COR-L47 (cell line): ENCODE measurements at regions not wholly inside any gene's neighbourhood (a gene's known extent, or its start where the extent isn't known, plus 50 kb on each side); places are given as distances from the start of the nearest gene placed in this dataset.
"Not testable (repeated sequence)": the region's sequence is repeated elsewhere in the genome, so short reads cannot be mapped to it uniquely, and the experiment has no call there.

Experiments used
- DNase-seq: peaks from one replicate; lab custom pipeline; 2025; lab: John Stamatoyannopoulos, UW

GRCh38 chr2:35814597-35814996, 541.0 kb upstream of the CRIM1 start:
- DNase-seq: not testable (repeated sequence)

DNA sequence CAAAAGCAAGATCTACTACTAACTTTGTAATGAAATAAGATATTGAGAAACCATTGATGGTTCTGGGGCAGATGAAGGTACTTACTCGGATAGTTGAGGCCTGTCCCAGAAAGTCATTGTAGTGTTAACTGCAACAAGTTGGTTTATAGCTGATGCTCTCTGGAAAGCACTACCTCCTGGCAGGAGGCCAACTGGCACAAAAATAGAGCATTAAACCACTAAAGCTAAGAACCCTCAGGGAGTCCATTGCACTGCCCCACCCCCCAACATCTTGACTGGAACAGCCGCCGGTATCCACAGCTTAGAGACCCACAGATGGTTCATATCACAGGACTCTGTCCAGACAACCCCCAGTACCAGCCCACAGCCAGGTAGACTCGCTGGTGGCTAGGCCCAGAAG, 552.5 kb upstream of the CRIM1 start:
- peak; percentile 23 for DNase-seq

GRCh38 chr2:35794796-35795450, 560.7 kb upstream of the CRIM1 start:
- no peak for DNase-seq

- no peak for DNase-seq
These were observed 565.3 kb upstream of the CRIM1 start for GRCh38 chr2:35790292-35790691.

DNA sequence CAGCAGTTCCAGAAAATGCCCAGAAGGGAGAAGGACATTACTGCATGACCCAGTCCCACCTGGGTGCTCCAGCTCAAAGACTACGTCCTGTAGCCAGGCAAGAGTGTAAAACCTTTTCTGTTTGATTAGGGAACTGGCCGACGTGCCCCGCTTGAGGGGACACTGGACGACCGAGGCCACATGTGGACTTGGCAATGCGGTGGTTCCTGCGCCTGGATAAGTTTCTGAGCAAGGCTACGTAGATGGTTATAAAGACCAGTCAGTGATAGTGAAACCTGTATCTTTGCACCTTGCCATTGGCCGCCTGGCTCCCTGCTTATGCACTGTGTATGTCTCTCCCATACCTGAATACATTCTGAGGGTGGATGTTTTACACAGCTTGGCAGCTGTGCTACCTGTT, 567.0 kb upstream of the CRIM1 start:
- no peak for DNase-seq

DNA sequence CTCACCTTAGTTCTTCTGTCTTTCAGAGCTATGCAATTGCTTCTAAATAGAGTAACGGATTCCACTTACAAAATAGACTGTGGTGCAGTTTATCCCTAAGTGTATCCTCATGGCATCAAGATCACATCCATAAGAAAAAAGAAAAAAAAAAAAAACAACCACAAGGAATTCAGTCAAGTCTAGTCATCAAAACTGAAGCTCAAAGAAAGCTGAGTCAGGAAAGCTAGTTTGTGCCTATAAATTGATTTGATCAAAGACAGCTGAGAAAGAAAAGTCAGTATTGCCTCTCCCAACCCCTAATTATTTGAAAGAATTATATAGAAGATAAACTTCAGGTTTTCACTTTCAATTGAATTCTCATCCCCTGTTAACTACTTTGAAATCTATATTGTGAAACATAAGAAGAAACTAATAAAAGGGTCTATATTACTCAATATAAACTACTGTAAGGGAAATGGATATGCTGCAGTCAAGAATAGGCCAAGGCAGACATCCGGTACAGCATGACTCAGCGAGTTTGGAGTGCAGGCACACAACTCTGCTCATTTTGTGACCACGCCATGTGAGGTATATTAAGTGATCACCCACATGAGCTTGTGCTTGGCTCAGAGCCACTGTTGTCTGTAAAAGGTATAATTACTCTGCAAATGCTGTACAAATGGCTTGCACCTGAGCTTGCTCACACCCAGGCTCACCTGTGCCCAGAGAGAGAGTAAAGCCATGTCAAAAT, 568.1 kb upstream of the CRIM1 start:
- no peak for DNase-seq

GRCh38 chr2:35785564-35785963, 570.0 kb upstream of the CRIM1 start:
- DNase-seq: no peak

- no peak for DNase-seq
These were observed 570.8 kb upstream of the CRIM1 start for GRCh38 chr2:35784777-35785176.

DNA sequence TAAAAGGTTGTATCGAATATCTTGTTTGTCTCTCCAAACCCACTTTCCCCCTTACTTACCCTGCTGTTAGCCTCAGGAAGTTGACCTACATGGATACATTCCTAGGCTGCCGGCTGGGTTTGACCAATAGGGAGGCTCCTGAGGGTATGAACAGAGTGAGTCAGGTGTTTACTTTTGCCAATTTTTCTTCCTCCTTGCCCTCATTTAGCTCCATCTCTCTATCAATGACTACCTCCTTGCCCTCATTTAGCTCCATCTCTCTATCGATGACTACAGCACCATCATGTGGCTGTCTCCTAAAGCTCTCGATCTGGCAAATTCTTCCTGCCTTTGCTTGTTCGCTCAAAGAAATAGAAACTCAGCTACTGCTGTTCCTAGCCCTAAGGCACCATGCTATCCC, 571.9 kb upstream of the CRIM1 start:
- DNase-seq: no peak

DNA sequence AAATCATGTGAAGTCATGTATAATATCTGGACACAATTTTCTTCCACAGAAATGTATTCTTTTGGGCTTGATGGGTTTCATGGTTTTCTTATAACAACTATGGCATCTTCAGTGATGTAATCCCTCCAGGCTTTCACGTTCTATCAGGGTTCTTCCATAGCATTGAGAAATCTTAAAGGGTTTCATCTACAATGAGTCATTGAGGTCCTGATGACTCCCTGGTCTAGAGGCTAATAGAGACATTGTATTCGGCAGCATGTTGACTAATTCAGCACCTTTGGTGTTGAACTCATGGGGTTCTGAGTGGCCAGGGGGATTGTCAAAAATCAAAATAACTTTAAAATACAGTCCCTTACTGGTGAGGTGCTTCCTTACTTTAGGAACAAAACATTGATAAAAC, 614.0 kb upstream of the CRIM1 start:
- no peak for DNase-seq

DNA sequence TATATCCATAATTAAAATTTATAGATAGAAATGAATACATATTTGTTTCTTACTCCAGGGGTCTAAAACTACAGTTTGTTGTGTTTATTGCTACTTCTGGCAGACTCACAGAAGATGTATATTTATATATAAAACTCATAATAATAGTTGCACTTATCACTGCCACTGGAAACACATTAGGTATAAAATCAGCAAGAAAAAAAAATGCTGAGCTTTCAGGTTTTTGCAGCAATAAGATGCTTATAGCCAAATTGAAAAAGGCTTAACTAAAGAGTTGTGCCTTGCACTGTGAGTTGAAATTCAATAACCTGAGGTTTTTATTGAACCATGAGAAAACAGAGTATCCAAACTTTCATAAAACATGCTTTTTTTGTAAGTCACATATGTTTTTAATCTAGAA, 623.9 kb upstream of the CRIM1 start:
- DNase-seq: no peak

DNA sequence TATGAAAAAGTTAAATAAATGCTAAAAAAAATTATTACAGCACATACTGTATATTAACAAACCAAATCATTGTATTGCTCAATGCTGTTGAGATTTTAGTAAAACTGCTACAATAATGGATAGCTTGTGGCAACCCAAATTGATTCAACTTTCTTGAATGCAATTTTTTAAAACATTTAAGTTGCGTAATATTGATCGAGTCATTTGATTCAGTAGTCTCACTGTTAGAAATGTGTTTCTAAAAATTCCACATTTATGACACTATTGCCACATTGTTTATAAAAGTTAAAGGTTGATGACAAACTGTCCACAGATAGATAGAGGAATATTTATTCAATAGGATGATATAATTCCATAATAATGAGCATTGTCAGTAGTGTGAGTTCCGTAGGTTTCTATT, 640.7 kb upstream of the CRIM1 start:
- DNase-seq: no peak

- DNase-seq: no peak
These were observed 647.1 kb upstream of the CRIM1 start for GRCh38 chr2:35708411-35708923.

DNA sequence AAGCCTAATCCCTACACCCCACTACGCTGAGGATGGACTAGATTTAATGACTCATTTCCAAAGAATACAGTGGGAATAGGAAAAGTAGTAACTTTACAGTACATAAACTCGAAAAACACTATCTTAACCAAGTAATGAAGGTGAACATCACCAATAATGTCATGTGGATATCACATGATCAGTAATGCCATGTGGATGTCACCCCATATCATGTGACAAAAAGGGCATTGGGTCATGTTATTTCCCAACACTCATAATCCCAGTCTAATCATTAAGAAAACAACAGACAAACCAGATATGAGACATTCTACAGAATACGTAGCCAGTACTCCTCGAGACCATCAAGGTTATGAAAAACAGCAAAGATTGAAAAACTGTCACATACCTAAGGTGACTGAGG, 667.3 kb upstream of the CRIM1 start:
- DNase-seq: no peak

- DNase-seq: no peak
These were observed 703.8 kb upstream of the CRIM1 start for GRCh38 chr2:35651688-35652323.

DNA sequence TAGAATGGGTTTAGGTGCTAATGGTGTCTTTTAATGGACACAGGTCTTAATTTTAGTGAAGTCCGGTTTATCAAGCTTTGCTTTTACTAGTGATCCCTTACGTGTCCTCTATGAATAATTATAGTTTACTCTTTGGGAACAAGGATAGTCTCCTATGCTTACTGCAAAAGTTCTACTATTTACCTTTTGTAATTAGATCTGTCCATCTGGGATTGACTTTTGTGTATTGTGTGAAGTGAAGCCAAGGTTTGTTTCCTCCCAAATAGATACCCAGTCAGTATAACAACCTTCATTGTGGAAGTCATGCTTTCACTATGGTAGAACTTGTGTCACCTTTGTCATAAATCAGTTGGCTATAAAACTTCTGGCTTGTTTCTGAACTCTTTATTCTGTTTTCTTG, 740.9 kb upstream of the CRIM1 start:
- DNase-seq: no peak

- DNase-seq: no peak
These were observed 749.2 kb upstream of the CRIM1 start for GRCh38 chr2:35606394-35606793.

GRCh38 chr2:35598310-35598709, 757.3 kb upstream of the CRIM1 start:
- no peak for DNase-seq

DNA sequence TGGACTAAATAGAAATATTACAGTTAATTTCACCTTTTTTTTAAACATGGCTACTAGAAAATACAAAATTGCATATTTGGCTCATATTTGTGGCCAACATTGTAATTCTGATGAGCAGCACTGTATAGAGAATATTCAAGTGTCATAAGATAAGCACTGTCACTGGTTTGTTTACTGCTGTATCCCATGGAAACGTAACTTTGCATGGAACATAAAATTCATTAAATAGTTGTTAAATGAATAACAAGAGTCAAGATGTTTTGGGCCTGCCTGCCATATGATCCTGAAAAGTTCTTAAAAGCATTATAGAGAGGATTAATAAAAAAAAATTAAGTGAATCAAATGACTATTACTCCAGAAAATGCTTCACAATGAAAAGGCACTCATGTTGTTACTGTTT, 763.7 kb upstream of the CRIM1 start:
- no peak for DNase-seq

- no peak for DNase-seq
These were observed 769.6 kb upstream of the CRIM1 start for GRCh38 chr2:35585972-35586371.

DNA sequence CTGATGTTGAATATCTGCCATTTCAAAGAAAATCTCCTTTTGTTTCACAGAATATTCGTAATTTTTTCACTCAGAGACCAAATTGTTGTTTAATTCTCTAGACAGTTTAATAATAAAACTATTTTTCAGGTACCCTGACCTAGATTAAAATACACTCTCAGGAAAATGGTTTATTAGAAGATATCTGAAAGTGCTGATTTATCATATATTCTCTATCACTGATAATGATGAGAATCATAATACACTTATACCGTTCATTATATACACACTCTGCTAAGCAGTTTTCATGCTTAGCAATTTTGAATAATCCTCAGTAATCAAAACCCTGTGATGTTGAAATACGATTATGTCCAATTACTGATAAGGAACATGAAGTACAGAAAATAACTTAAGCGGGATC, 772.9 kb upstream of the CRIM1 start:
- DNase-seq: no peak

DNA sequence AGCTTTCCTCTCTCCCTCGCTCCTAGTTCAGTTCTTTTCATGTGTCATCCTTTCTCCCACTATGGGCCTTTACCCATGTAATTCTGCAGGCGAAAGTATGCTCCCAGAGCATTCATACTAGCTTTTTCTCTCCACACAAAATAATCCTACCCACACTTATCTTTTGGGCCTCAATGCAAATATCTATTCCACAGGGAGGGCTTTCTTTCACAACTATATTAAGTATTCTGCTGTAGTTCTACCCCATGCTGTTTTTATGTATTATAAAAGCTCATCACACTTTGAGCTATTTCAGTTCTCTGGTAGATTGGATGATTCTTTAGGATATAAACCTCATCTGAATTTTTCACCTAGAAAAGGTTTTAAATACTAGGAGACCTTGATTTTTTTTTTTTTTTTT, 774.6 kb upstream of the CRIM1 start:
- DNase-seq: no peak

DNA sequence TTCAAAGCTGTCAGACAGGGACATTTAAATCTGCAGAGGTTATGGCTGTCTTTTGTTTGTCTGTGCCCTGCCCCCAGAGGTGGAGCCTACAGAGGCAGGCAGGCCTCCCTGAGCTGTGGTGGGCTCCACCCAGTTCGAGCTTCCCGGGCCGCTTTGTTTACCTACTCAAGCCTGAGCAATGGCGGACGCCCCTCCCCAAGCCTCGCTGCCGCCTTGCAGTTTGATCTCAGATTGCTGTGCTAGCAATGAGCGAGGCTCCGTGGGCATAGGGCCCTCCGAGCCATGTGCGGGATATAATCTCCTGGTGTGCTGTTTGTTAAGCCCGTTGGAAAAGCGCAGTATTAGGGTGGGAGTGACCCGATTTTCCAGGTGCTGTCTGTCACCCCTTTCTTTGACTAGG, 787.0 kb upstream of the CRIM1 start:
- not testable (repeated sequence) for DNase-seq
